Neural progenitor cell (in vitro differentiated cells): ENCODE measurements at regions not wholly inside any gene's neighbourhood (a gene's known extent, or its start where the extent isn't known, plus 50 kb on each side); places are given as distances from the start of the nearest gene placed in this dataset.

ENCODE experiments used
- DNase-seq: peaks from one replicate; pipeline ENCODE4 v3.0.0-alpha.2; 2016; ENCODE audit warnings: low spot score
- H2AFZ ChIP-seq: fragments of 200-600 bp; sonication (generic); replicated peaks from 2 replicates; pipeline ENCODE4 v1.6.1; 2016; ENCODE audit warnings: antibody characterized with exemption
- H3F3A ChIP-seq: fragments of 200-600 bp; sonication (generic); 2 replicates; pipeline ENCODE4 v1.6.1; 2016; ENCODE audit warnings: antibody characterized with exemption, low read depth
- H3K27ac ChIP-seq: fragments of 200-600 bp; sonication (generic); 2 replicates; pipeline ENCODE4 v1.5.1; 2016; ENCODE audit warnings: mild to moderate bottlenecking
- H3K27me3 ChIP-seq: fragments of 200-600 bp; sonication (generic); 2 replicates; pipeline ENCODE4 v1.6.1; 2016; ENCODE audit warnings: mild to moderate bottlenecking, moderate library complexity
- H3K36me3 ChIP-seq: fragments of 200-600 bp; sonication (generic); 2 replicates; pipeline ENCODE4 v1.5.1; 2016
- H3K4me1 ChIP-seq: fragments of 200-600 bp; sonication (generic); 2 replicates; pipeline ENCODE4 v1.6.1; 2016; ENCODE audit warnings: mixed run types
- H3K4me2 ChIP-seq: fragments of 200-600 bp; sonication (generic); 2 replicates; pipeline ENCODE4 v1.6.1; 2016
- H3K4me3 ChIP-seq: fragments of 200-600 bp; sonication (generic); 2 replicates; pipeline ENCODE4 v1.5.1; 2016
- H3K79me2 ChIP-seq: fragments of 200-600 bp; sonication (generic); 2 replicates; pipeline ENCODE4 v1.6.1; 2016; ENCODE audit warnings: low read depth
- H3K9ac ChIP-seq: fragments of 200-600 bp; sonication (generic); 2 replicates; pipeline ENCODE4 v1.6.1; 2016
- H3K9me3 ChIP-seq: fragments of 200-600 bp; sonication (generic); 2 replicates; pipeline ENCODE4 v1.5.1; 2016; ENCODE audit warnings: low read depth
- H4K20me1 ChIP-seq: fragments of 200-600 bp; sonication (generic); 2 replicates; pipeline ENCODE4 v1.6.1; 2016; ENCODE audit warnings: low read depth
- H3K27ac Mint-ChIP-seq: 3 replicates; pipeline ENCODE4 v1.8.0; 2021; ENCODE audit warnings: mixed read lengths
- H3K27me3 Mint-ChIP-seq: 2 replicates; pipeline ENCODE4 v1.8.0; 2022; ENCODE audit warnings: low read depth, mild to moderate bottlenecking, inconsistent platforms, moderate library complexity, mixed read lengths; ENCODE audit not compliant: insufficient read depth
- H3K36me3 Mint-ChIP-seq: 3 replicates; pipeline ENCODE4 v1.8.0; 2021; ENCODE audit warnings: mixed read lengths
- H3K4me1 Mint-ChIP-seq: 3 replicates; pipeline ENCODE4 v1.8.0; 2021; ENCODE audit warnings: mixed read lengths
- H3K4me3 Mint-ChIP-seq: 3 replicates; pipeline ENCODE4 v1.8.0; 2021; ENCODE audit warnings: mild to moderate bottlenecking, moderate library complexity, mixed read lengths
- H3K9me3 Mint-ChIP-seq: 3 replicates; pipeline ENCODE4 v1.8.0; 2020; ENCODE audit warnings: mixed read lengths
- EZH2 ChIP-seq: fragments of 200-600 bp; sonication (generic); IDR thresholded peaks from 2 replicates; pipeline ENCODE4 v1.6.1; 2017; ENCODE audit warnings: antibody characterized with exemption, mild to moderate bottlenecking, moderate library complexity
- EZH2phosphoT487 ChIP-seq: fragments of 200-600 bp; sonication (generic); IDR thresholded peaks from 2 replicates; pipeline ENCODE4 v1.6.1; 2017; ENCODE audit warnings: antibody characterized with exemption
- TF ChIP-seq, protein P1 (sequence below): fragments of 200-600 bp; sonication (generic); IDR thresholded peaks from 2 replicates; pipeline ENCODE4 v1.5.1; 2017; ENCODE audit warnings: antibody characterized with exemption, mild to moderate bottlenecking

DNA sequence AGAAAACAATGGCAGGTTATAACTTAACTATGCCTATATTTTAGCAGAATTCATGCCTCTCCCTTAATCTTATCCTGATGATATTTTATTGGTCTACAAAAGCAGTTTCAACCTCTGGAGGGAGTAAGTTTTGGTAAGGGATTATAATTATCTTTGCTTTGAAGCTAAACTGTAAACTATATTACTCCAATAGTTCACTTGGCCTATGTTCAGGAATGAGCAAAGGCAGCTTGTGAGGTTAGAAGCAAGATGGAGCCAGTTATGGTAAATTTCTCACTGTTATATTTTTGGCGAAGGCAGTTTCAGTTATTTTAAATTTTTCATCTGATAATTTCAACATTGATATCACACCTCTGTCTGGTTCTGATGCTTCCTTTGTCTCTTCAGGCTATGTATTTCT, 192.5 kb upstream of the RGPD4 start:
- H3K79me2 ChIP-seq: no peaks in the 10 kb centered on the region
- no peaks in the 10 kb centered on the region for H3K9me3 ChIP-seq
- no peak overlapping the region for H3K4me2 ChIP-seq
- Mint-ChIP-seq H3K27me3 (peaks cover 3% of the 10 kb centered on the region), H3K27ac (no peak overlapping the region), H3K4me1 (no peaks in the 10 kb centered on the region), H3K9me3 (peaks cover 15% of the 10 kb centered on the region), H3K36me3 (no peaks in the 10 kb centered on the region), H3K4me3 (no peak overlapping the region)
- no peaks in the 10 kb centered on the region for H3F3A ChIP-seq
- no peaks in the 10 kb centered on the region for H4K20me1 ChIP-seq
- no peaks in the 10 kb centered on the region for H3K36me3 ChIP-seq
- no peak overlapping the region for H3K4me3 ChIP-seq
- no peak overlapping the region for H2AFZ ChIP-seq
- H3K4me1 ChIP-seq: no peaks in the 10 kb centered on the region
- no peak overlapping the region for H3K9ac ChIP-seq
- TF ChIP-seq, protein P1, sequence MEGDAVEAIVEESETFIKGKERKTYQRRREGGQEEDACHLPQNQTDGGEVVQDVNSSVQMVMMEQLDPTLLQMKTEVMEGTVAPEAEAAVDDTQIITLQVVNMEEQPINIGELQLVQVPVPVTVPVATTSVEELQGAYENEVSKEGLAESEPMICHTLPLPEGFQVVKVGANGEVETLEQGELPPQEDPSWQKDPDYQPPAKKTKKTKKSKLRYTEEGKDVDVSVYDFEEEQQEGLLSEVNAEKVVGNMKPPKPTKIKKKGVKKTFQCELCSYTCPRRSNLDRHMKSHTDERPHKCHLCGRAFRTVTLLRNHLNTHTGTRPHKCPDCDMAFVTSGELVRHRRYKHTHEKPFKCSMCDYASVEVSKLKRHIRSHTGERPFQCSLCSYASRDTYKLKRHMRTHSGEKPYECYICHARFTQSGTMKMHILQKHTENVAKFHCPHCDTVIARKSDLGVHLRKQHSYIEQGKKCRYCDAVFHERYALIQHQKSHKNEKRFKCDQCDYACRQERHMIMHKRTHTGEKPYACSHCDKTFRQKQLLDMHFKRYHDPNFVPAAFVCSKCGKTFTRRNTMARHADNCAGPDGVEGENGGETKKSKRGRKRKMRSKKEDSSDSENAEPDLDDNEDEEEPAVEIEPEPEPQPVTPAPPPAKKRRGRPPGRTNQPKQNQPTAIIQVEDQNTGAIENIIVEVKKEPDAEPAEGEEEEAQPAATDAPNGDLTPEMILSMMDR: no peak
- no peak for TF ChIP-seq EZH2phosphoT487
- no peak for TF ChIP-seq EZH2
- no peaks in the 10 kb centered on the region for H3K27me3 ChIP-seq
- no peak overlapping the region for H3K27ac ChIP-seq
- no peak for DNase-seq

DNA sequence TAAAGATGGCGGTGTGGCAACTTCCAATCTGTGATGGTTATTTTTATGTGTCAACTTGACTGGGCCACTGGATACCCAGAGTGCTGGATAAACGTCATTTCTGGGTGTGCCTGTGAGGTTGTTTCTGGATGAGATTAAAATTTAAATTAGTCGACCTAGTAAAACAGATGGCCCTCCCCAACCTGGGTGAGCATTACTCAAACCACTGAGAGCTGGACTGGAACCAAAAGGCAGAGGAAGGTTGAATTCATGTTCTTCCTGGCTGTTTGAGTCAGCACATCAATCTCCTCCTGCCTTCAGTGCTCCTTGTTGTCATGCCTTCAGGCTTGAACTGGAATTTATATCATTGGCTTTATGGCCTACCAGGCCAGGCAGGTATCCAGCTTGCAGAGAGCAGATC, 190.8 kb upstream of the RGPD4 start:
- no peak overlapping the region for H2AFZ ChIP-seq
- H3K4me2 ChIP-seq: no peak overlapping the region
- H3K27me3 ChIP-seq: no peaks in the 10 kb centered on the region
- no peak overlapping the region for H3K27ac ChIP-seq
- no peak overlapping the region for H3K4me3 ChIP-seq
- Mint-ChIP-seq H3K4me1 (no peaks in the 10 kb centered on the region), H3K27me3 (peaks cover 3% of the 10 kb centered on the region), H3K9me3 (peaks cover 20% of the 10 kb centered on the region), H3K27ac (no peak overlapping the region), H3K36me3 (no peaks in the 10 kb centered on the region), H3K4me3 (no peak overlapping the region)
- no peak overlapping the region for H3K9ac ChIP-seq
- H3K4me1 ChIP-seq: no peaks in the 10 kb centered on the region
- H3F3A ChIP-seq: no peaks in the 10 kb centered on the region
- DNase-seq: no peak
- H4K20me1 ChIP-seq: no peaks in the 10 kb centered on the region
- TF ChIP-seq EZH2 (no peak), EZH2phosphoT487 (no peak)
- TF ChIP-seq, protein P1: no peak
- H3K79me2 ChIP-seq: no peaks in the 10 kb centered on the region
- H3K36me3 ChIP-seq: no peaks in the 10 kb centered on the region
- peaks cover under 1% of the 10 kb centered on the region for H3K9me3 ChIP-seq

GRCh38 chr2:107645586-107645985, 181.1 kb upstream of the RGPD4 start:
- Mint-ChIP-seq H3K36me3 (peaks cover 2% of the 10 kb centered on the region), H3K27ac (no peak overlapping the region), H3K4me3 (no peak overlapping the region), H3K27me3 (peaks cover 2% of the 10 kb centered on the region), H3K9me3 (peaks cover 25% of the 10 kb centered on the region), H3K4me1 (no peaks in the 10 kb centered on the region)
- no peak overlapping the region for H2AFZ ChIP-seq
- H3K9me3 ChIP-seq: peaks cover 22% of the 10 kb centered on the region
- peaks cover 12% of the 10 kb centered on the region for H3K36me3 ChIP-seq
- no peak for DNase-seq
- H3K4me1 ChIP-seq: no peaks in the 10 kb centered on the region
- H3K27me3 ChIP-seq: no peaks in the 10 kb centered on the region
- H3K27ac ChIP-seq: no peak overlapping the region
- H3K9ac ChIP-seq: no peak overlapping the region
- H3K4me2 ChIP-seq: no peak overlapping the region
- TF ChIP-seq EZH2: no peak
- TF ChIP-seq, protein P1: no peak
- TF ChIP-seq EZH2phosphoT487: no peak
- no peaks in the 10 kb centered on the region for H3K79me2 ChIP-seq
- H4K20me1 ChIP-seq: no peaks in the 10 kb centered on the region
- no peak overlapping the region for H3K4me3 ChIP-seq
- no peaks in the 10 kb centered on the region for H3F3A ChIP-seq
